Mesenchymal stem cell (in vitro differentiated cells and primary cell): ENCODE measurements at regions not wholly inside any gene's neighbourhood (a gene's known extent, or its start where the extent isn't known, plus 50 kb on each side); places are given as distances from the start of the nearest gene placed in this dataset.

Source experiments
- DNase-seq: peaks from one replicate; pipeline ENCODE4 v3.0.0-alpha.2; 2013
- H2AFZ ChIP-seq: one replicate; pipeline ENCODE4 v1.6.1; 2013; ENCODE audit warnings: low read depth, mild to moderate bottlenecking, control low read depth, inconsistent platforms, low read length, moderate library complexity
- H2AK5ac ChIP-seq: 2 replicates; pipeline ENCODE4 v1.6.1; 2013; ENCODE audit warnings: low read length, moderate library complexity, mild to moderate bottlenecking, inconsistent platforms; ENCODE audit not compliant: severe bottlenecking
- H2BK120ac ChIP-seq: one replicate; pipeline ENCODE4 v1.6.1; 2013; ENCODE audit warnings: low read depth, mild to moderate bottlenecking, inconsistent platforms, low read length, moderate library complexity
- H2BK12ac ChIP-seq, 2 experiments: one replicate each; pipeline ENCODE4 v1.6.1; 2013; ENCODE audit warnings: inconsistent platforms in 2 of 2, low read length in 2 of 2, mild to moderate bottlenecking in 2 of 2, moderate library complexity in 2 of 2, control low read depth in 1 of 2
- H2BK15ac ChIP-seq: one replicate; pipeline ENCODE4 v1.6.1; 2013; ENCODE audit warnings: mild to moderate bottlenecking, low read depth, inconsistent platforms; ENCODE audit not compliant: poor library complexity, severe bottlenecking
- H2BK5ac ChIP-seq: 2 replicates; pipeline ENCODE4 v1.6.1; 2013; ENCODE audit warnings: low read depth, mild to moderate bottlenecking, low read length, control low read depth, inconsistent platforms; ENCODE audit not compliant: poor library complexity, severe bottlenecking
- H3K14ac ChIP-seq, 2 experiments: one replicate each; pipeline ENCODE4 v1.6.1; 2013; ENCODE audit warnings: inconsistent platforms in 2 of 2, low read length in 2 of 2, control low read depth in 1 of 2, mild to moderate bottlenecking in 1 of 2, moderate library complexity in 1 of 2
- H3K18ac ChIP-seq, 2 experiments: one replicate each; pipeline ENCODE4 v1.6.1; 2013; ENCODE audit warnings: inconsistent platforms in 2 of 2, low read length in 2 of 2, control low read depth in 1 of 2, low read depth in 1 of 2, mild to moderate bottlenecking in 1 of 2
- H3K23ac ChIP-seq, 2 experiments: one replicate each; pipeline ENCODE4 v1.6.1; 2013; ENCODE audit warnings: inconsistent platforms in 2 of 2, low read length in 2 of 2, mild to moderate bottlenecking in 2 of 2, moderate library complexity in 2 of 2, control low read depth in 1 of 2
- H3K27ac ChIP-seq: 2 replicates; pipeline ENCODE4 v1.5.1; 2013; ENCODE audit warnings: mild to moderate bottlenecking, moderate library complexity, low read length, control low read depth, inconsistent platforms; ENCODE audit not compliant: poor library complexity, severe bottlenecking
- H3K27me3 ChIP-seq, 2 experiments: 2 replicates each; pipeline versions ENCODE4 v1.6.1 to v1.7.0; 2013; ENCODE audit warnings: low read length in 2 of 2, mild to moderate bottlenecking in 2 of 2, moderate library complexity in 2 of 2, control low read depth in 1 of 2, inconsistent platforms in 1 of 2; ENCODE audit not compliant: control insufficient read depth in 1 of 2, insufficient read depth in 1 of 2
- H3K36me3 ChIP-seq, 2 experiments: 2 replicates each; pipeline versions ENCODE4 v1.6.1 to v1.7.0; 2013; ENCODE audit warnings: low read length in 2 of 2, control low read depth in 1 of 2, inconsistent platforms in 1 of 2, low read depth in 1 of 2, mild to moderate bottlenecking in 1 of 2; ENCODE audit not compliant: insufficient read depth in 2 of 2, control insufficient read depth in 1 of 2
- H3K4ac ChIP-seq, 2 experiments: one replicate each; pipeline ENCODE4 v1.6.1; 2013; ENCODE audit warnings: inconsistent platforms in 2 of 2, low read length in 2 of 2, mild to moderate bottlenecking in 2 of 2, moderate library complexity in 2 of 2, control low read depth in 1 of 2, low read depth in 1 of 2
- H3K4me1 ChIP-seq: 2 replicates; pipeline ENCODE4 v1.6.1; 2013; ENCODE audit warnings: low read depth, low read length, control low read depth; ENCODE audit not compliant: control insufficient read depth, insufficient read depth
- H3K4me2 ChIP-seq: 2 replicates; pipeline ENCODE4 v1.6.1; 2013; ENCODE audit warnings: low read length, mild to moderate bottlenecking, inconsistent platforms; ENCODE audit not compliant: poor library complexity, severe bottlenecking
- H3K4me3 ChIP-seq, 2 experiments: 2 replicates each; pipeline versions ENCODE4 v1.5.1 to v1.7.0; 2013; ENCODE audit warnings: low read length in 2 of 2, mild to moderate bottlenecking in 2 of 2, control low read depth in 1 of 2, low read depth in 1 of 2; ENCODE audit not compliant: insufficient read depth in 1 of 2
- H3K79me1 ChIP-seq: replicated peaks from 2 replicates; pipeline ENCODE4 v1.6.1; 2013; ENCODE audit warnings: mild to moderate bottlenecking, control low read depth, low read length, inconsistent platforms; ENCODE audit not compliant: poor library complexity, severe bottlenecking
- H3K9ac ChIP-seq: 2 replicates; pipeline ENCODE4 v1.7.0; 2013; ENCODE audit warnings: mild to moderate bottlenecking, low read length, moderate library complexity
- H3K9me3 ChIP-seq: 2 replicates; pipeline ENCODE4 v1.7.0; 2013; ENCODE audit warnings: mild to moderate bottlenecking, low read length; ENCODE audit not compliant: control insufficient read depth
- H4K8ac ChIP-seq: one replicate; pipeline ENCODE4 v1.6.1; 2013; ENCODE audit warnings: inconsistent platforms, mild to moderate bottlenecking, low read length, moderate library complexity
- H4K91ac ChIP-seq: one replicate; pipeline ENCODE4 v1.6.1; 2013; ENCODE audit warnings: mild to moderate bottlenecking, low read length, inconsistent platforms
- WGBS: methylation state at CpG from one replicate; pipeline ENCODE4 v1.1.7; 2013; ENCODE audit warnings: mixed read lengths; 5-methylcytosine and 5-hydroxymethylcytosine counted together

DNA sequence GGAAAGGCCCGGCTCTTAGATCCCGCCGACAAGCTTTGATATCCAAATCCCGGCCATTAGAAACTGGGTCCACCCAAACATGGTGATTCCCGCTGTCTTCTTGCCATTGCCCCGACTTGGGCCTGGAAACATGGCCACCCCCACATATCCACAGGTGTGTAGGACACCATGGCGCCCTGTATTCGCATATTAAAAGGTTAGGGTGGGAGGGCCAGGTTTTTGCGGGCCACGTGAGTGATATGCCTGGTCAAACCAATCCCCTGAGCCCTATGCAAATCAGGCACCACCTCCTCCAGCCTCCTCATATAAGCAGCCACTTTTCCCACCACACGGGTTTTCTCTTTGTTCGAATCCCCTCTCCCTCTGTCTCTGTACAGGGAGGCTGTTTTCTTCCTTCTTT is 766.4 kb downstream of the UQCRFS1 start:
- Histone ChIP-seq H3K4me1 (peaks cover 5% of the 10 kb centered on the region), H3K36me3 (no peaks in the 10 kb centered on the region), H3K27ac (no peak overlapping the region), H3K4me2 (no peak overlapping the region), H3K9me3 (no peaks in the 10 kb centered on the region), H3K4me3 (no peak overlapping the region), H2AK5ac (no peak overlapping the region), H2BK120ac (no peak overlapping the region), H3K23ac (no peak overlapping the region), H2BK15ac (no peak overlapping the region), H3K4ac (no peak overlapping the region), H2BK12ac (no peak overlapping the region), H2AFZ (no peak overlapping the region), H4K91ac (no peak overlapping the region), H3K9ac (no peak overlapping the region), H3K79me1 (no peaks in the 10 kb centered on the region), H3K27me3 (peaks cover 0 to 4% of the 10 kb centered on the region in 2 experiments), H3K14ac (no peak overlapping the region), H2BK5ac (no peak overlapping the region), H4K8ac (no peak overlapping the region), H3K18ac (no peak overlapping the region)
- no peak for DNase-seq
- WGBS: 74% methylated on average over 12 of the region's 12 CpGs

DNA sequence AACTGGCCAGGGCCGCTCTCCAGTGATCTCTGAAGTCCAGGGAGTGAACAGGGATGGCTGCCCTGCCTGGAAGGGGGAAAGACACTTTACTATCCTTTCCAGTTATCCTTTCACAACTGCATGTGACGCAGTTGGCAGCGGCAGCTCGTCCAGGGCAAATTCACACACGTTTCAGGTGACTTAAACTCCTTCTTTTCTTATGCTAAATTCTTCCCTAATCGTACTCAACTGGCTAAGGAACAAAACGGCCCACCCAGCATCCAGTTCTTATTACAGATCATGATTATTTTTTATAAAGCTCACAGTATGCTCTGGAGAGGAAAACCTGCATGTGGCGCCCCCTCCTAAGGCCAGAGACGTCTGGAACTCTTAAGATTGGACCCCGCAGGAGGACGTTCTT is 767.1 kb downstream of the UQCRFS1 start:
- H2BK12ac ChIP-seq: no peak overlapping the region

DNA sequence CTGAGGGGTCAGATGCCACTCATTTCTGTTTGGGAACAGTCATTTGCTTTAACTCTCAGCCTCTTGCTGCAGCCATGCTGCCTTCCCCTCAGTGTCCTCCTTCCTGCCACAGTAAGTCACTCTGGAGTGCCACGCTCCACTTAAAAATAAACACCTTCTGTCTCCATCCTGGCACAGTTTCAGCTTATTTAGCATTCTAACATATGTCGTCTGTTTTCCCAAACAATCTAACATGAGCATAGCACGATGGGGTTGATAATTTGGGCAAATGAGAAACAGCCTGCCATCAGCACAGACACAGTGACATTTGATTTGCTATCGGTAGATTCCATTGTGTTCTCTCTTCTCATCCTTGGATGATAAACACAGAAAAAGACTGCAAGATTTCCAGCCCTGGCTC is 768.6 kb downstream of the UQCRFS1 start:
- H3K9ac ChIP-seq: no peak overlapping the region
- no peaks in the 10 kb centered on the region for H3K79me1 ChIP-seq
- no peak overlapping the region for H3K18ac ChIP-seq
- H2AK5ac ChIP-seq: no peak overlapping the region
- peaks cover 0 to 16% of the 10 kb centered on the region in 2 experiments for H3K27me3 ChIP-seq
- WGBS: 73% methylated on average over 4 of the region's 4 CpGs
- H2BK15ac ChIP-seq: no peak overlapping the region
- H2BK120ac ChIP-seq: no peak overlapping the region
- no peak overlapping the region for H3K4me3 ChIP-seq
- H3K4me2 ChIP-seq: no peak overlapping the region
- H3K4me1 ChIP-seq: peaks cover 5% of the 10 kb centered on the region
- no peak overlapping the region for H2AFZ ChIP-seq
- no peak overlapping the region for H3K14ac ChIP-seq
- no peak overlapping the region for H3K4ac ChIP-seq
- no peak overlapping the region for H2BK5ac ChIP-seq
- no peak overlapping the region for H3K27ac ChIP-seq
- H4K91ac ChIP-seq: no peak overlapping the region
- H4K8ac ChIP-seq: no peak overlapping the region
- no peaks in the 10 kb centered on the region for H3K9me3 ChIP-seq
- H2BK12ac ChIP-seq: no peak overlapping the region
- DNase-seq: no peak
- no peak overlapping the region for H3K23ac ChIP-seq
- H3K36me3 ChIP-seq: no peaks in the 10 kb centered on the region

More for the DNA sequence above, 767.1 kb downstream of the UQCRFS1 start:
- DNase-seq: no peak
- H3K27me3 ChIP-seq: peaks cover 0 to 7% of the 10 kb centered on the region in 2 experiments
- H3K27ac ChIP-seq: no peak overlapping the region
- 47% methylated on average over 11 of the region's 11 CpGs for WGBS
- no peaks in the 10 kb centered on the region for H3K9me3 ChIP-seq
- no peaks in the 10 kb centered on the region for H3K36me3 ChIP-seq
- no peak overlapping the region for H3K4me2 ChIP-seq
- H3K9ac ChIP-seq: no peak overlapping the region
- H4K8ac ChIP-seq: no peak overlapping the region
- H3K23ac ChIP-seq: no peak overlapping the region
- H3K18ac ChIP-seq: no peak overlapping the region
- H3K14ac ChIP-seq: no peak overlapping the region
- H3K79me1 ChIP-seq: no peaks in the 10 kb centered on the region
- H2AK5ac ChIP-seq: no peak overlapping the region
- H3K4ac ChIP-seq: no peak overlapping the region
- H2BK5ac ChIP-seq: no peak overlapping the region
- H4K91ac ChIP-seq: no peak overlapping the region
- H3K4me3 ChIP-seq: no peak overlapping the region
- H2BK120ac ChIP-seq: no peak overlapping the region
- no peak overlapping the region for H2BK15ac ChIP-seq
- no peak overlapping the region for H2AFZ ChIP-seq
- H3K4me1 ChIP-seq: peaks cover 5% of the 10 kb centered on the region

DNA sequence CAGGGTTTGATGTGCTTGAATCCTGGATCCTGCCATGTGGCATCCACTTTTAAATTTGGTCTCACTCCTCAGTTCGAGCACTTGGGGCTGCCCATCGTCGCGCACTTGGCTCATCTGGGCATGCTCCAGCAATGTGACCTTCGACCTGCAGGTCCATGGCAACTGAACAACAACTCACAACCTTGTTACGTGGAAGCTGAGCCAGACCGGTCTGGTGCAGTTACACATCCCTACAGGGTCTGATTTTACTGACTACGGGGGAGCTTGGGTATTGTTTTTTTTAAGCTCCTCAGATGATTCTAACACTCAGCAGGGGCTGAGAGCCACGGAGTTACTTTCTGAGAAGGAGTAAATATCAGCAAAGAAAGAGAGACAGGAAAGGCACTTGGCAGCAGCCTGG is 769.6 kb downstream of the UQCRFS1 start:
- Histone ChIP-seq H3K27ac (no peak overlapping the region), H3K23ac (no peak overlapping the region), H3K79me1 (no peaks in the 10 kb centered on the region), H3K18ac (no peak overlapping the region), H2AK5ac (no peak overlapping the region), H2BK15ac (no peak overlapping the region), H3K4me3 (no peak overlapping the region), H3K9ac (no peak overlapping the region), H3K4me1 (peaks cover 5% of the 10 kb centered on the region), H3K14ac (no peak overlapping the region), H4K91ac (no peak overlapping the region), H4K8ac (no peak overlapping the region), H3K36me3 (no peaks in the 10 kb centered on the region), H3K27me3 (peaks cover 0 to 16% of the 10 kb centered on the region in 2 experiments), H2BK12ac (no peak overlapping the region), H3K9me3 (no peaks in the 10 kb centered on the region), H2AFZ (no peak overlapping the region), H3K4ac (no peak overlapping the region), H2BK5ac (no peak overlapping the region), H3K4me2 (no peak overlapping the region), H2BK120ac (no peak overlapping the region)
- WGBS: 73% methylated on average over 9 of the region's 9 CpGs
- no peak for DNase-seq
